ENCODE measurements at regions not wholly inside any gene's neighbourhood (a gene's known extent, or its start where the extent isn't known, plus 50 kb on each side); places are given as distances from the start of the nearest gene placed in this dataset.

DNA sequence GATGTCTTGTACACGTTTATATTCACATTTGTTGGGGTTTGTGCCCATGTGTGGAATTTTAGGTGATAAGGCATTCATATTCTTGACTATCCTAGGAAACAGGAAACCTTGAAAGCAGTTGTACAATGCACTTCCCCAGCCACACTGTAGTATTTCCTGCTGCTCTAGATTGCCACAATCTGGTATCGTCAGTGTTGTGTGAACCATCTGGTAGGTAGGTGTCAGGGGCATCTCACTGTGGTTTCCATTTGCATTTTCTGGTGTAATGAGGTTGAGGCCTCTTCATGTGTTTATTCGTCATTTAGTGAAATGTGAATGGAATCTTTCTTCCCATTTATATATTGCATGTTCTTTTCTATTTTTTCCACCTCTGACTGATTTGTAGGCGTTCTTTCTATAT lies 76.6 kb downstream of the SCGB2B2 start:
- no peak for TF ChIP-seq CTCF (IDR thresholded peaks at IDR 0.05)
- TF ChIP-seq POLR2A (IDR thresholded peaks at IDR 0.05), result no peak
- TF ChIP-seq POLR2AphosphoS5 (IDR thresholded peaks at IDR 0.05), result no peak
